Gastroesophageal sphincter (tissue), 3 donors: ENCODE measurements at regions not wholly inside any gene's neighbourhood (a gene's known extent, or its start where the extent isn't known, plus 50 kb on each side); places are given as distances from the start of the nearest gene placed in this dataset.

Experiments
- CTCF ChIP-seq, 4 experiments: fragments of 200-600 bp in 2 of 4; fragments of 450-650 bp in 2 of 4; sonication (generic) in 1 of 4; IDR thresholded peaks; one replicate each; pipeline ENCODE4 v1.5.1; 2017 to 2019; ENCODE audit warnings: antibody characterized with exemption in 4 of 4, mild to moderate bottlenecking in 2 of 4, moderate library complexity in 2 of 4
- EP300 ChIP-seq: sonication (generic); formaldehyde crosslinking; IDR thresholded peaks from one replicate; pipeline ENCODE4 v1.6.1; 2017; ENCODE audit warnings: antibody characterized with exemption, mild to moderate bottlenecking
- POLR2A ChIP-seq, 2 donors: fragments of 450-650 bp; IDR thresholded peaks; one replicate each; pipeline ENCODE4 v1.6.1; 2017; ENCODE audit warnings: antibody characterized with exemption in 2 of 2, mild to moderate bottlenecking in 2 of 2, moderate library complexity in 1 of 2
- POLR2AphosphoS5 ChIP-seq: sonication (generic); formaldehyde crosslinking; IDR thresholded peaks from one replicate; pipeline ENCODE4 v1.6.1; 2017; ENCODE audit warnings: antibody characterized with exemption

- no peak for TF ChIP-seq POLR2AphosphoS5
- TF ChIP-seq CTCF (IDR thresholded peaks at IDR 0.05), result peak in 1 of 4 experiments; percentile 9
- TF ChIP-seq POLR2A (IDR thresholded peaks at IDR 0.05), result peak in 1 of 2 donors; percentile 10
- no peak for TF ChIP-seq EP300
Measured at GRCh38 chr17:36722121-36722902, 120.9 kb downstream of the MRM1 start.
